ENCODE measurements at regions not wholly inside any gene's neighbourhood (a gene's known extent, or its start where the extent isn't known, plus 50 kb on each side); places are given as distances from the start of the nearest gene placed in this dataset.

DNA sequence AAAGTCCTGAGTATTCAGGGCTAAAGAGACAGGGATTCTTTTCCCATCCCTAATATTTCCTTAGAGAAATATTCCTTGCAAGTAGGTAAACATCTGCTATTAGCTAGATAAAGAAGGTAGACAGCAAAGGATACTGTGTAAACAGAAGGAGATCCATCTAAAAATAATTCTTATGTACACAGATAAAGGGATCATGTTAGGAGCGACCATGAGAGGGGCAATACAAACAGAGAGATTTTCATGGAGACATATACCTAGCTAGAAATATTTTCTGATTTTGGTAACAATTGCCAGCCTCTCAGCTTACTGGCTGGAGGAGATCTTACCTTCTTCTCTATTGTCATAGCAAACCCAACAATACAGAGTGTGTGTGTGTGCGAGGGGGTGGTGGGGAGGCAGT is 184.6 kb upstream of the DMAC1 start:
- no peak for DNase-seq (ENCODE audit: low read depth)

DNA sequence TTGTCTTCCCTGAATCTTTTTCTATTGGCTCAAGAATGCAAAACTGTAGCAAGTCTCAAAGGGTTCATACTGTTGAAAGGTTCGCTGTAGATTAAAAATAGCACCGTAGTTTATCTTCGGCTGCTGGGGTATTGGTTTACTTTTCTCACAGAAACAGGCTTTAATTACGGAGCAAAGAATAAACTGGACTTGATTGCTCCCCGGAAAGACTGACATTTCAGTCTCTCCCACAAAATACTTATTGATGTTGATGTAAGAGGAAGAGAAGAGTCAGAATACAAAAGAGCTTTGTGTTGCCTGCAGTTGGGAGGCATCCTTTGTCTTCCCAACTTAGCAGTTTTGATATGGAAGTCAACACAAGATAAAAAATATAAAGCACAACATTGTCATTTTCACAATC is 183.9 kb upstream of the DMAC1 start:
- no peak for DNase-seq (ENCODE audit: low read depth)

DNA sequence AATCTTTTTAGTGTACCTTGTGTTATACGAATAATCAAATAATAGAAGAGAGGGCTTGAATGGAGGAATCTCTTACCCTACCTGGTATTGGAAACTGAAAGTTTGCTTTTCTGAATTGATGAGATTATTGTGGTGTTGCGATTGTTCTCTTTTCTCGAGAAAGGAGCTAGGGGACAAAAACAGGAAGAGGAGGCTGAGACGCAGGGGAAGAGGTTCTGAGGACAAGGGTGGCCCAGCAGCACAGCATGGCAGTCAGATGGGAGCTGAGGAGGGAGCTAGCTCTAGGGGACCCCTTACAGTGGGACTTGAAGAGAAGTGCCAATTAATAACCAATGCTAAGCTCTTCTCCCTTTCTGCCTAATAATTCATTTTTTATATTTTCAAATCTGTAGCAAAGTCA is 183.3 kb upstream of the DMAC1 start:
- no peak for DNase-seq (ENCODE audit: low read depth)

DNA sequence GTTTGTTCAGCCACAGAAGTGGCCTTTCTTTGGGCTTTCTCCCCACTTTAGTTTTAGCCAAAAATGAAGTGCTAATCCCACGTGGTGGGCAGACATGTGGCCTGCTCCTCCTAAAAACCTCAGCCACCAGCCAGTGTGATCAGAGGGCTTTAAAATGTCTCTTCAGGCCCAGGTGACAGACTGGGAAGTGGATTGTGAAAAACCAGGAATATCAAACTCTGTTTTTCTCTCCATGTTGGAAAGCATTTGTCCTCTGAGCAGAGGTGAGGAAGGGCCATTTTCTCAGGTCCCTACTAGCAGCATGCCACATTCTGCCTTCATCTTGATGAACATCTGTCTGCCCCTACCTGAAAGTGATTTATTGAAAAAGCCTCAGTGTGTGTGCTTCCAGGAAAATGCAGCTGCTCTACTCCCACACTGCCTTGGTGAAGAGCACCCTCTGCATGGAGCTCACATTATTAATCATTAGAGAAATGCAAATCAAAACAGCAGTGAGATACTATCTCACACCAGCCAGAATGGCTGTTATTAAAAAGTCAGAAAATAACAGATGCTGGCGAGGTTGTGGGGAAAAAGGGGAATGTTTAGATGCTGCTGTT is 181.2 kb upstream of the DMAC1 start:
- no peak for DNase-seq (ENCODE audit: low read depth)

DNA sequence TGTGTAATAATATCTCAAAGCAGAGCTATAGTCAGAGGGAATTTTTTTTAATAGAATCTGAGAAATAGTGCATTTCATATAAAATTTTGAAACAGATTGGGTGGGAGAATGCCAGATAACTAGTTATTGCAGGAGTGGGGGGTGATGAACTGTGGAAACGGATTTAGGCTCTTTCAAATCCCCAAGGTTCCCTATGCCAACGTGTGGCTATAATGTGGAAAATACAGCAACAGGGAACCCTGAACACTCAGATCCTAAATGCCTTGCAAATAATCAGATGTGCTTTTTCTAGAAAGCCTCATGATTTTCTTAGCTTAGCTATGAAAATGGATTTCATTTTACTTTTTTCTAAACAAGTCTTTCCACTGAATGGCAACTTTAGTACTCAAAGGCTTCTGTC is 180.5 kb upstream of the DMAC1 start:
- no peak for DNase-seq (ENCODE audit: low read depth)

DNA sequence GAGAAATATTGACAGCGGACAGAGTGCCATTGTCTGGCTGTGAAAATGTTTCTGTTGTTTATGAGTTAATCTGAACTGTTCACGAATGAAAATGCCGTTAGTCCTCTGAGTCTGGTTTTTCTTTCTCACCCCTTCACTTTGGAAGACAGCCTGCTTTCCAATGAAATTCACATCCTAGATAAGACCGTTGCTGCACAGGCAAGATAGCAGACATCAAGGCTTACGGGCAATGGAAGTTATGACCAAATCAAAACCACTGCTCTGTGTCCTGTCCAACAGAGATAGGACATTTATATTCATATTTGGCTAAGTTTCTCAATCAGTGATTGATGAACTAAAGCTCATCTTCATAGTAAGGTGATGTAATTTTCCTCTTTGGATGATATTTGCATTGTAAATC is 180.0 kb upstream of the DMAC1 start:
- no peak for DNase-seq (ENCODE audit: low read depth)

DNA sequence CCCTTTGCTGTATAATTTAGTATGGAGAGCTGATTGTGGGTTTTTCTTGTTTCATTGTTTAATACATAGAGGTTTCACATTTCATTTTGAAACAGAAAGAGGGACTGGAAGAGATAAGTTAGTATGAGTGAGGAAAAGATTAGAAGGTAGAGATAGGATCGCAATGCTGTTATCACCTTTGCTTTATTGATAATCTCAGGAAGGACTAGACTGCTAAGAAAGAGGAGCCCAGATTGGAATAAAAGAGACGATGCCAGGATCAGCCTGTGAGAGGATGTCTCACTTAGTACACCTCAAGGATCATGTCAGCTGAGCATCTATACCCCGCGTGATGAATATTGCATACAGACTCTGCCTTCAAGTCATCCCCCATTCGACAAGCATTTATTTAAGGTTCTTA is 178.0 kb upstream of the DMAC1 start:
- DNase-seq (ENCODE audit: low read depth) = no peak

DNA sequence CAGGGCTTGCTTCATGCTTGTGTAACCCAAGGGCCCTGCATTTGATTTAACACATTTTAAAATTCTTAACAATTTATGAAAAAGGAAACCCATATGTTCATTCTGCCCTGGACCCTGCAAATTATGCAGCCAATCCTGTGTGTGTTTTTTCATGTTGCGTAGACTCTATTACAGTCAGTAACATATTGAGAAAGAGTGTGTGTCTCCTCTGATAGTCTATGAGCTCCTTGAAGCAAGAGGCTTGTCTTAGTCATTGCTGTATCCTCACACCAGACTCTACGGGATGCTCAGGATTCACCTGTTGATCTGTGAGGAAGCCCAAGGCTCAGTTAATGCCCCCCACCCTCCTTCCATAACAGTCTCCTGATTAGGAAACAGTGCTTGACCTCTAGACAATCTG is 177.3 kb upstream of the DMAC1 start:
- no peak for DNase-seq (ENCODE audit: low read depth)

DNA sequence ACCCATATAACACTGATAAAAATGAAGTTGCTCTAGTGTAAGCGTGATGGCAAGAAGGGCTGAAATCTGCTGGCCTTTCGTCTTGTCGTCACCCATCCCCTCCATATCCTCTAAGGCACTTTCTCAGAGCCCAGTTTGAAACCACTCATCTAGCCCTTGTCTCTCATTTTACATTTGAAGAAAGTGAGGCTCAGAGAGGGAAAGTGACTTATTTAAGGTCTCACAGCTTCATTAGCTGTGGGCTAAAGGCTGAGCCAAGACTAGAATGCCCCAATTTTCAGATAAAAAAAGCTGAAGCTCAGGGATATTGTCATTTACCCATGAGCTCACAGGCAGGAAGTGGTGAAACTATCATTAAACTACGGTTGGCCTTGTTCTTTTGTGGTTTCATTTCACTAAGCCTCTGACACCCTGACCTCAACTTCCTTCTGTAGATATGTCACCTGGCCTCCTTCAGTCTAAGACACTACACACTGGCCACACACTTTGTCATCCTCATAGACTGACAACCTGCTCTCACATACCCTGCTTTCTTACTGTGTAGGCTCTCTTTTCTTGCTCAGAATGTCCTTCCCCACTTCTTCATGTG is 176.7 kb upstream of the DMAC1 start:
- no peak for DNase-seq (ENCODE audit: low read depth)

DNA sequence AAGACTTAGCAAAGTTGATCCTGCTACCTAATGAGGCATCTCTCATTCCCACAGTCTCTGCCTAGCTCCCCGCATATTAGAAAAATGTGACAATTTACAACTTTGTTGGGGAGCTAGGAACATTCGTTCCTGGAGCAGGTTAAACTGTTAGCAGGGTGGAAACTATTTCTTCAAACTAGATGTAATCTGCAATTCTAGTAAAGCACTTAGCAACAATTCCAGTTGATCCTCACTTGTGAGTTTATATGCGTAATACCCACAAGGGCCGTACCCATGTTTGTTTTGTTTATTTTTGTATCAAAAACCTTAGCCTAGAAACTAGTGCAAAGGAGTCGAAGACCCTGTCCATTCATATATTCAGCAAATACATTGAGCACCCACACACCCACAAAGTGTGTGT is 175.8 kb upstream of the DMAC1 start:
- DNase-seq (ENCODE audit: low read depth) = no peak

DNA sequence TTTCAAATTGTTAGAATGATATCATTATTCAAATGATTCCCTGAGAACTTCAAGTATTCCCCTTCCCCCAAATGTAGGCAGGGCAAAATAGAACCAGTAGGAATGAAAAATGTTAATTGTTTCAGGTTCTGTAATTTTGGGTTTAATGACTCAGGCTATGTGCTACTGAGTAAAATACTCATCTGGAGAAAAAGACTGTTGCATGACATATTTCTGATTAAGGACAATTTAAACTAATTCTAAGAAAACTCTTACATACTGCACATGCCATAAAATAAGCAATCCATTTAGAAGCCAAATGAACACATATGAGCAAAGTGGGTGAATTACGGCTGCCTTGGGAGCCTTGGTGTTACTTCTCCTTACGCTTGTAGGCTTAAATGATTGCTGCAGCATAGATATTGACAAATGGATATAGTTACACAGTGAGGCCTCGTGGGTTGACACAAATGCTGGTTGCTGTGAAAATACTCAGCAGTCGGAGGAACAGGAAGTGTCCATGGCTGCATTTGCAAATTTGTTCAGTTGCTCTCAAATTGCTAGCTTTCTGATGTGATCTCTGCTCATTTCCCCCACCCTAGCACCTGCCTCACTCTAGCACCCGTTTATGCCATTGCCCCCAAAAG is 174.9 kb upstream of the DMAC1 start:
- no peak for DNase-seq (ENCODE audit: low read depth)

DNA sequence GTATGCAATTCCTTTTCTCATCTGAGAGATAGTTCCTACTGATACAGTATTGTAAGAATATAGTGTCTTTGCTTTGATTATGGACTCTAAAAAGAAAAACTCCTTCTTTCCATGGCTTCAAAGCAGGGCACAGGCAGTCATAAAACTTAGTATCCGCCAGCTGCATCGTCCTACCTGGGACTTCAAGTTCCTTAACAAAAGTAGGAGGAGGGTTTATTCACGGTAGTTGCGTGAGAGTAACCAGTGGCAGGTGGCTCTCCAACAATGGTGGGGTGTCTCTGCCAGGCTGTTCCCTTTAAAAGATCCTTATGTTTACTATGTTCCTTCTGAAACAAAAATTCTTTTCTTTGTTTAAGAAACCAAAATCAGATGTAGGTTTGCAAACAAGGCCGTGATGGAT is 173.5 kb upstream of the DMAC1 start:
- no peak for DNase-seq (ENCODE audit: low read depth)

DNA sequence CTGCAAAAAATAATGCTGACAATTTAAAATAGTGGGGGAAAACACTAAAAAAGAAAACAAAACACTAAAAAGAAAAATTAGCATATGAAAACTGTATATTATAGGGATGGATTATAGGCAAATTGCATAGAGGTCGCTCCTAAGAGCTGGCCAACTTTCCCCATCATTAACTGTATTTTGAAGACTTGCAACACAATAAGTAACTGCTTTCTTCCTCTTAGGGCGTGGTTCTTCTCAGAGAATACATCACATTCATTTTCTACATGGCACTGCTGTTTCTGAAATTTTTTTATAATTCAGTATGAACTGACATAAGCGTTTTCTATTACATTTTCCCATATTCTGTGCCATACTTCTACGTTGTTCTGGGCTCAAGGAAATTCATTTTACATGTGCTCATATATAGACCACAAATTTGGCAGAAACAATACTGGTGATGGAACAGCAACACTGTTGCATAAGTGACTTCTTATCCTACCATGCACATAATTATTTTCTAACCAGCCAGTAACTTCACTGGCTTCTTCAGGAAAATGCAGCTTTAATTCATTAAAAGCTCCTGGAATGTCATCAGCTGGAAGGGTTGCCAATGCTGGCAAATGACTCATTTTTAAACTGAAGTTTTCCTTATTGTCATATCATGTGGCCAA is 171.2 kb upstream of the DMAC1 start:
- peak; percentile 31 for DNase-seq (ENCODE audit: low read depth)

DNA sequence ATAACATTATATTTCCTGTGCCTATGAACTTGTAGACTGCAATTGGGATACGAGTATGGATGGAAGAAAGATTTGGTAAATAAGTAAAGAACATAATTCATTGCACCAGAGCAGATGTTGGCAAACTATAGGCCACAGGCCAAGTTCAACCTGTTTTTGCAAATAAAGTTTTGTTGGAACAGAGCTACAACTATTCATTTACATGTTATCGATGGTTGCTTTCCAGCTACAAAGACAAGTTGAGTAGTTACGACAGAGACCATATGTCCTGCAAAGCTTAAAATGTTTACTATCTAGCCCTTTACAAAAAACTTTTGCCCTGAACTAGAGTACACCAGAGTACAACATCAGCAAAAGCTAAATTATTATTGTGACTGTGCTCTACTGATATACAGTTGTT is 169.1 kb upstream of the DMAC1 start:
- no peak for DNase-seq (ENCODE audit: low read depth)

DNA sequence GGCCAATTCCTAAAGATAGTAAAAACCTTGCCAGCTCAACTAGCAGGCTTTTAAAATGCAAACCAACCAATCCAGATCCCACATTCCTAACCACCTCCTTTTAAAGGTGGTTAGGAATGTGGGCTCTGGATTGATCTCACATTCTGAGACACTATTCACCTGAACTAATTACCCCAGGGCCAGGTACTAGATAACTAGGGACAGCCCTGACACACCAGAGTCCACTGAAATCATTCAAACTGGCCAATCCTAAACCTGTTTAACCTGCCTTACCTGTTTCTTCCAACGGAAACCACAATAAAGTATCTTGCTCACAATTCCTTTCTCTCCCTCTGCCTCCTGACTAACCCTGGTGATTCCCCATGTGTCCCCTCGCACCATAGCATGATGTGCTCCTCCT is 168.3 kb upstream of the DMAC1 start:
- DNase-seq (ENCODE audit: low read depth) = no peak

DNA sequence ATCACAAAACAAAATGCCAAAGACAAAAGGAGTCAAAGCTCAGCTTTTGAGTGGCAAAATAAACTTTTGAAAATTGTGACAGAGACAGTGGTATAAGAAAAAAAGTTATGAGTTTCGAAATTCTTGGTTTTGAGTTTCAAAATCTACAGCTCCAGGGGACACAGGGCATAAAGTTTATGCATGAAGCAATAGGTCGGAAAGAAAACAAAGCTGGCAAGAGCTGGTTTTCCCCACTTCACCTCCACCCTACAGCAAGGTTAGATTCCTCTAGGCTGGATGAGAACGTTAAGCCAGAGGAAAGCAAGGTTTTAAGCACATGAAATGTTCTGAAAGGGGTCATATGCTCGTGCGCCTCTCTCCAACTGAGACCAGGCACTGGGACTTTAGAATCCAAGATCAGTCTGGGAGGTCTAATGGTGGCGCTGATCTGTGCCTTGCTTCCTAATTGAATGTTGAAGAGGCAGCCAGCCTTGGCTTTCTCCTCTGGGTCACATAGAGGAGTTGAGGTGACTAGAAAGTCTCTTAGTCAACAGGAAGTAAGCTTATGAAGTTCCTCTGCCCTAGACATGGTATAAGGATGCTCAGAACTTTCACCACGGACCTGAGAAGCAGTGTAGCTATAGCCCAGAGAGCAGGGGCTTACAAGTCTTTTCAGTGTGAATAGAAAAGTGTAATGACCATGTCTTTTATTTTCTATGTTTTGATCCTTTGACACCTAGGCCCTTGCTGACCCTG is 167.7 kb upstream of the DMAC1 start:
- no peak for DNase-seq (ENCODE audit: low read depth)

DNA sequence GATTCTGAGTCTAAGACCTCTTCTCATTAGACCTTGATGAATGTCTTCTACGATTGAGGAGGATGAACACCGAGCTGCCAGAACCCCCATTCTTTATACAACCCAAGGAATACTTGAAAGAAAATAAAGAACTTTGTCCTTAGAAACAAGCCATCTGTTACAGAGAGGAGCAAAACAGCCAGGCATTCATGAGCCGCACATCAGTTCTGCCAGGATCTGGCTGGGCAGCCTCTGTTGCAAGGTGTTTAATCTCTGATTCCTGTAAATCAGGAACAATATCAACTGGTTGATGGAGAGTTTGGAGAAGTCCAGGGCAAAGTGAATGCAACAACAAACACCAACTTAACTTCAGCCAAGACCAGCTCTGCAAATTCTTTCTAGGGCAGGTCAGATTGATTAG is 165.5 kb upstream of the DMAC1 start:
- no peak for DNase-seq (ENCODE audit: low read depth)

DNA sequence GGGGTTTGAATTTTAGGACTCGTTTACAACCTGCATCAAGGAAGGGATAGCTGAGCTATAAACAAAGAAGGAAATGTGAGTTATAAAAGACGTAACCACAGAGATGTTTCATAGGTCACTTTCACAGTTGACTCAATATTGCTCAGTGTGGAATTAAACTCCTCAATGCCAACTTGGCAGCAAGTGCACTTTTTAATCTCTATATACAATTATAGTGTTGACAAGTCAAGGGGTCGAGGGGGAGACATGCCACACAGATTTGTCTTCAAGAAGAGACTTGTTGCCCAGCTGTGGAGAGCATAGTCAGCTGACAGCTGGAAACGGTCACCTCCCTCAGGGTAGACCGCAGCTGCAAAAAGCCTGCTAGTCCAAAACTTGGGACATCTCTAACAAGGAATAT is 163.4 kb upstream of the DMAC1 start:
- no peak for DNase-seq (ENCODE audit: low read depth)

DNA sequence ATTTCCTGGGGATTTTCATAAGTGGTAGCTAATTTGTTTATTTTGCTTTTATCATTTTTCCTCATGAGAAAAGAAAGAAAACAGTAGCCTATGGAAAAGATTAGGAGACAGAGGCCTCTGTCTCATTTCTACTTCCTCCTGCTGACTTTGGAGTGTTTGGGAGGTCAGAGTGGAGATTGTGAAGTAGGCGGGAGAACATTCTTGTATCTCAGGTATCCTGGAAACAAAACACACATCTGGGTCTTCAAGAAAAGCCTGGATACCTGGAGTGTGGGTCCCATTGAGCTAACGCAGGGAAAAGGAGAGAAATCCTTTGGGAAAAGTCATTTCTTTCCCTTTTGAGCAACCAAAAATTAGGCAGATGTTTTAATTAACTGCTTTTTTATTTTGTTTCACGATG is 161.5 kb upstream of the DMAC1 start:
- DNase-seq (ENCODE audit: low read depth) = no peak

DNA sequence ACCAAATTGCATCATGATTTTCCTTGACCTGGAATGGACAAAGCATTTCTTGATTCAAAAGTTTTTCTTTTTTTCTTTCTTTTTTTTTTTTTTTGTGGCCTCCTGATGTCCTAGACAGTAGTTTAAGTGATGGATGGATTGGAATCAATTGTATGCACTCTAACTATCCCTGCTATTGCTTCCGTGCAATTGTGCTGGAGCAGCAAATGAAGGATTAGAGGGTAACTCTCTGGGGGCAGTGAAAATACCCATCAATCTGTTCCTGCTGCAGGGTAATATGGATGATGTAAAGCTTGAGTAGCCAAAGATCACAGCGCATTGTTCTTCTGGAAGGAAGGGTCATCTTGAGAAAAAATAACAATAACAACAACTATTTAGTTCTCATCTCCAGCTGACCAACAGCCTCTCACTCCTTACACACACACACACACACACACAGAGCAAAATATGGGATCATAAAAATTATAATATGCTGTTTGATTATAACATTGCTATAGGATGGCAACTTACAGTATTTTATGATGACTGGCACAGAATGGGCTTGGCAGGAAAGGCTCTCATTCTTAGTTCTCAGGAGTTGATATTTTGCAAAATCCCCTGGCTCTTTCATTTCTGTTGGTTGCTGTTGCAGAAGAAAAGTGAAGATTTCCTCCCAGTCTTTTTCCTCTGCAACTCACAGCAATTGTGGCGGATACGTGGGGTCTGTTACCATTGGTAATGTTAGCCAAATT is 160.9 kb upstream of the DMAC1 start:
- DNase-seq (ENCODE audit: low read depth) = no peak

DNA sequence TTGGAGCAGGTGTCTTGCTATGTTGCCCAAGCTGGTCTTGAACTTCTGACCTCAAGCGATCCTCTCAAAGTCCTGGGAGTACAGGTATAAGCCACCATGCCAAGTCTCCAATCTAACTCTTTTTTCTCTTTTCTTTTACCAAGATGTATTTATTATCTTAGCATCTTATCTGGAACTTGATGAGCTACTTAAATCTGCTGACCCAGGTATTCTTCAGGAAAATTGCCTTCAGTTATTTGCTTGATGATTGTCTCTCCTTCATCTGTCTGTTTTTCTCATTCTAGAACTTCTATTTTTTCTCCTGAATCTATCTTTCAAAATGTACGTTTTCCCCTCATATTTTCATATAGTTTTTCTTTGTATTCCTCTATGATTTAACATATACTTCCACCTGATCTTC is 158.2 kb upstream of the DMAC1 start:
- DNase-seq (ENCODE audit: low read depth) = no peak

DNA sequence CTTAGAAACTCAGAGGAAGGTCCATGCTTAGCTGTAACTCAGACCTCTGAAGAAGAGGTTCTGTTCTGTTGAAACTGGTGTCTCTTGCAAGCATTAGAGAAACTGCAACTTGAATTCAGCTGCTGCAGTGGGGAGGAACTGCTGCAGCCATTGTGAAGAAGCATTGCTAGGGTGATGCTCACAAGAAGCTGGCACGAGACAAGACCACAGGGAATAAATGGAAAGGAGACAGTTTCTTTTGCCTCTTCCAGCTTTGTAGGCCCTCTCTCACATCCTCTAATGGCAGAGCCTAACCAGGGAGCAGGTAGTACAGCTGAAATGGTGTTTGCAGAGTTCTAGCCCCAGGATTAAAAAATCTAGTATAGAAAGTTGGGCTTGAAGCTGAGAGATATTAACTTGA is 148.0 kb upstream of the DMAC1 start:
- no peak for DNase-seq (ENCODE audit: low read depth)
